GM12878 (cell line): ENCODE measurements at regions not wholly inside any gene's neighbourhood (a gene's known extent, or its start where the extent isn't known, plus 50 kb on each side); places are given as distances from the start of the nearest gene placed in this dataset.

Experiments used
- ATAC-seq: fragments of 200-7000 bp; cut with Tn5 transposase; 3 replicates; pipeline ENCODE4 v1.9.1; 2020; ENCODE audit warnings: mild to moderate bottlenecking, moderate library complexity
- BruUV-seq: library from RNA; stranded (reverse); fragments of 400-500 nt; replicated peaks from 2 replicates; lab custom pipeline; 2021; lab: Mats Ljungman, UMichigan
- CTCF ChIA-PET: fragments of 300-600 bp; sonication (Branson Sonifier 250); formaldehyde crosslinking; extraction: SDS; loops from one replicate; lab custom pipeline; 2021; ENCODE audit warnings: inconsistent platforms; lab: Yijun Ruan, JAX
- POLR2A ChIA-PET: fragments of 350-600 bp; formaldehyde crosslinking; extraction: SDS; loops from one replicate; lab custom pipeline; 2021; ENCODE audit warnings: inconsistent platforms; lab: Charles Lee
- RAD21 ChIA-PET: fragments of 300-600 bp; sonication (Branson Sonifier 250); formaldehyde crosslinking; loops from one replicate; lab custom pipeline; 2023; ENCODE audit warnings: antibody characterized with exemption; ENCODE audit not compliant: unreplicated experiment; lab: Charles Lee
- SMC1A ChIA-PET: fragments of 300-600 bp; sonication (Branson Sonifier 250); formaldehyde crosslinking; loops from one replicate; lab custom pipeline; 2023; ENCODE audit not compliant: unreplicated experiment, uncharacterized antibody; lab: Charles Lee
- DNase-seq: peaks from one replicate; pipeline ENCODE4 v3.0.0-alpha.2; 2011; ENCODE audit warnings: low read depth, low spot score
- FAIRE-seq: peaks from 3 replicates; lab custom pipeline; 2011; peaks lifted over from hg19 to GRCh38; lab: Jason Lieb, UNC
- H2AFZ ChIP-seq: 2 replicates; pipeline ENCODE4 v1.6.0; 2011; ENCODE audit warnings: low read depth, low read length, control low read depth; ENCODE audit not compliant: control insufficient read depth
- H3K27ac ChIP-seq: 2 replicates; pipeline ENCODE4 v1.5.1; 2011; ENCODE audit warnings: control low read depth; ENCODE audit not compliant: control insufficient read depth, insufficient read depth
- H3K27me3 ChIP-seq, 2 experiments: replicated peaks in 1 of 2; 2 replicates each; pipeline versions ENCODE4 v1.6.0 to v1.6.1; 2011; ENCODE audit warnings: low read length in 1 of 2; ENCODE audit not compliant: control insufficient read depth in 2 of 2, insufficient read depth in 2 of 2
- H3K36me3 ChIP-seq, 2 experiments: 2 replicates each; pipeline ENCODE4 v1.5.1; 2011; ENCODE audit warnings: low read length in 1 of 2; ENCODE audit not compliant: control insufficient read depth in 2 of 2, insufficient read depth in 2 of 2
- H3K4me1 ChIP-seq: 2 replicates; pipeline ENCODE4 v1.6.1; 2011; ENCODE audit warnings: mild to moderate bottlenecking, low read length, moderate library complexity, mixed read lengths; ENCODE audit not compliant: control insufficient read depth, insufficient read depth
- H3K4me2 ChIP-seq: 2 replicates; pipeline ENCODE4 v1.6.0; 2011; ENCODE audit warnings: control low read depth; ENCODE audit not compliant: control insufficient read depth, insufficient read depth
- H3K4me3 ChIP-seq: fragments of 200-600 bp; sonication (generic); 2 replicates; pipeline ENCODE4 v1.5.1; 2016
- H3K79me2 ChIP-seq: 2 replicates; pipeline ENCODE4 v1.6.0; 2011; ENCODE audit warnings: low read length; ENCODE audit not compliant: control insufficient read depth, insufficient read depth
- H3K9ac ChIP-seq: 2 replicates; pipeline ENCODE4 v1.8.0; 2011; ENCODE audit warnings: low read length, control low read depth, mixed read lengths; ENCODE audit not compliant: control insufficient read depth, insufficient read depth
- H3K9me3 ChIP-seq: replicated peaks from 3 replicates; pipeline ENCODE4 v1.5.1; 2011; ENCODE audit warnings: mild to moderate bottlenecking, low read length; ENCODE audit not compliant: control insufficient read depth, insufficient read depth
- H4K20me1 ChIP-seq: 2 replicates; pipeline ENCODE4 v1.6.0; 2011; ENCODE audit not compliant: control insufficient read depth, insufficient read depth
- BHLHE40 ChIP-seq, 2 experiments: fragments of 450-650 bp in 1 of 2; IDR thresholded peaks; 2 replicates each; pipeline ENCODE4 v1.6.1; 2011 to 2017; ENCODE audit warnings: low read depth in 2 of 2, borderline replicate concordance in 1 of 2, improper control_type of control experiment in 1 of 2, low read length in 1 of 2, mild to moderate bottlenecking in 1 of 2
- EGR1 ChIP-seq, 2 experiments: IDR thresholded peaks; 1 replicate in 1 of 2; 2 replicates in 1 of 2; pipeline ENCODE4 v1.6.1; 2011 to 2012; ENCODE audit warnings: low read depth in 2 of 2, low read length in 2 of 2, borderline replicate concordance in 1 of 2, mild to moderate bottlenecking in 1 of 2, moderate library complexity in 1 of 2
- ETV6 ChIP-seq, 2 experiments: fragments of 450-650 bp in 1 of 2; IDR thresholded peaks in 1 of 2; conservative IDR thresholded peaks in 1 of 2; 2 replicates each; pipeline ENCODE4 v1.6.1; 2014; ENCODE audit warnings: antibody characterized with exemption in 1 of 2, borderline replicate concordance in 1 of 2, low read depth in 1 of 2, mild to moderate bottlenecking in 1 of 2, moderate library complexity in 1 of 2
- HDAC6 ChIP-seq: fragments of 200-600 bp; sonication (generic); IDR thresholded peaks from one replicate; pipeline ENCODE4 v1.8.0; 2017; ENCODE audit warnings: antibody characterized with exemption; ENCODE audit not compliant: unreplicated experiment
- NFXL1 ChIP-seq: fragments of 450-650 bp; IDR thresholded peaks from 2 replicates; pipeline ENCODE4 v1.6.1; 2017; ENCODE audit warnings: antibody characterized with exemption, mild to moderate bottlenecking, borderline replicate concordance
- NR2F1 ChIP-seq: fragments of 450-650 bp; conservative IDR thresholded peaks from 2 replicates; pipeline ENCODE4 v1.6.1; 2017; ENCODE audit warnings: mild to moderate bottlenecking
- NRF1 ChIP-seq: conservative IDR thresholded peaks from 2 replicates; pipeline ENCODE4 v1.6.1; 2011; ENCODE audit warnings: mild to moderate bottlenecking, low read depth, low read length, improper control_type of control experiment
- RELA ChIP-seq: fragments of 450-650 bp; IDR thresholded peaks from 2 replicates; pipeline ENCODE4 v1.8.0; 2014; ENCODE audit warnings: borderline replicate concordance; ENCODE audit not compliant: partially characterized antibody
- SMC3 ChIP-seq: IDR thresholded peaks from 2 replicates; pipeline ENCODE4 v1.6.1; 2011; ENCODE audit warnings: low read length, improper control_type of control experiment, borderline replicate concordance
- SREBF1 ChIP-seq: IDR thresholded peaks from 2 replicates; pipeline ENCODE4 v1.6.1; 2012; ENCODE audit warnings: mild to moderate bottlenecking, low read length
- SUPT20H ChIP-seq: IDR thresholded peaks from 2 replicates; pipeline ENCODE4 v1.6.1; 2011; ENCODE audit warnings: low read depth, mild to moderate bottlenecking, low read length, moderate library complexity, borderline replicate concordance; ENCODE audit not compliant: control insufficient read depth
- ZNF217 ChIP-seq: fragments of 450-650 bp; IDR thresholded peaks from 2 replicates; pipeline ENCODE4 v1.6.1; 2017; ENCODE audit warnings: antibody characterized with exemption, mild to moderate bottlenecking
- WGBS: methylation state at CpG from one replicate; pipeline ENCODE4 v1.1.6; 2016; ENCODE audit warnings: low lambda C conversion rate; ENCODE audit not compliant: insufficient replicate concordance, insufficient coverage; ENCODE audit errors: missing lambda C conversion rate; 5-methylcytosine and 5-hydroxymethylcytosine counted together
- in situ Hi-C: fragments of 300-500 bp; cut with MboI; formaldehyde crosslinking; loops from 9 replicates; pipeline ENCODE4 v1.14.3; 2018; ENCODE audit warnings: mixed read lengths
- intact Hi-C: fragments of 100-400 bp; cut with micrococcal nuclease; formaldehyde crosslinking; loops from one replicate; pipeline ENCODE4 v1.14.2; 2022; ENCODE audit not compliant: unreplicated experiment
- TF ChIP-seq, protein P1 (sequence below): IDR thresholded peaks from 2 replicates; pipeline ENCODE4 v1.6.1; 2012; ENCODE audit warnings: mild to moderate bottlenecking, low read depth, low read length
- TF ChIP-seq, protein P2 (sequence below): fragments of 450-650 bp; IDR thresholded peaks from 2 replicates; pipeline ENCODE4 v1.6.1; 2017; ENCODE audit warnings: antibody characterized with exemption, mild to moderate bottlenecking, moderate library complexity
- TF ChIP-seq, protein P3 (sequence below): fragments of 450-650 bp; IDR thresholded peaks from 2 replicates; pipeline ENCODE4 v1.6.1; 2016; ENCODE audit warnings: mild to moderate bottlenecking

DNA sequence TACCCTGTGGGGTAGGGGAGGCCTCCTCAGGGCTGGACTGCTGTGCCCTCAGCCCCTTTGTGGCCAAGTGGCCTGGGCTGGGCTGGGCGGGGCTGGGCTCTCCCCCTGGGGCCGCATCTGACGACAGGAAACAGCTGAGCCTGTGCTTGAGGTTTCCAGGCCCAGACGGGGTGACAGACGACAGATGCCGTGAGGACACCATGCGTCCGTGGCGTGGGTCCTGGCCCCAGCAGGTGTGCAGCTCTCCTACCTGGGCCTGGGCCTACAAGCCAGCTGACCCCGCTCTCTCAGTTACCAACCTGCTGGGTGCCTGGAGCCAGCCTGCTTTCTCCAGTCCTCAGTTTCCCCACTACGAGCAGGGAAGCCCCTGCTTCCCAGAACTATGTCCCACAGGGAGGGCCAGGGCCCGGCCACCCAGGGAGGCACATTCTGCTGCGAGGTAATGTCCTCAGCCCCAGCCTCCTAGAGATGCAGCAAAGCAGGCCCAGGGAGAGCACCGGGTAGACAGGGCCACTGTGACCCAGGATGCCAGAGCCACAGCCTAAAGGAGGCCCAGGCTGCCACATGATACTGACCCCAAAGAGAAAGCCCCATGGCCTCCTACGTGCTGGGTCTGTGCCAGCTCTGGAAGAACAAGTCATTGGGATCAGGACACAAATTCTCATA lies 181.3 kb downstream of the IGLL1 start:
- H3K4me2 ChIP-seq = no peak overlapping the region
- SMC1A ChIA-PET = no interaction called here
- H3K4me3 ChIP-seq = no peak overlapping the region
- FAIRE-seq = no peak
- BruUV-seq = no TSS peak
- RAD21 ChIA-PET = no interaction called here
- H3K9ac ChIP-seq = no peak overlapping the region
- WGBS = 3% methylated on average over 12 of the region's 15 CpGs
- no peak for DNase-seq
- no peaks in the 10 kb centered on the region for H3K79me2 ChIP-seq
- H2AFZ ChIP-seq = no peak overlapping the region
- H3K9me3 ChIP-seq = no peaks in the 10 kb centered on the region
- no peaks in the 10 kb centered on the region for H3K4me1 ChIP-seq
- H3K27me3 ChIP-seq = no peaks in the 10 kb centered on the region
- intact Hi-C loops = no loop called here
- POLR2A ChIA-PET = interaction anchor here (0.5 kb wide), 1 partner anchor 22 kb away, joined by 5 read pairs; no protein-coding TSS in a partner anchor
- CTCF ChIA-PET = no interaction called here
- no peak overlapping the region for H3K27ac ChIP-seq
- H3K36me3 ChIP-seq = no peaks in the 10 kb centered on the region
- no peaks in the 10 kb centered on the region for H4K20me1 ChIP-seq
- in situ Hi-C loops = loop anchor here (25.0 kb wide), 1 partner anchor 587 kb away; no protein-coding TSS in a partner anchor
- ATAC-seq = no peak
- TF ChIP-seq SREBF1 (no peak), ZNF217 (no peak), BHLHE40 (IDR thresholded peaks at IDR 0.05; ENCODE audit: borderline replicate concordance in 1 of 2, low read depth in 2 of 2, low read length in 1 of 2) (no peak), EGR1 (IDR thresholded peaks at IDR 0.05; ENCODE audit: borderline replicate concordance in 1 of 2, low read depth in 2 of 2, low read length in 2 of 2) (no peak), NRF1 (no peak), ETV6 (conservative IDR thresholded peaks at IDR 0.05 in 1 of 2, IDR thresholded peaks at IDR 0.05 in 1 of 2; ENCODE audit: borderline replicate concordance in 1 of 2, low read depth in 1 of 2) (no peak), HDAC6 (no peak), NR2F1 (no peak), RELA (no peak), SMC3 (no peak), NFXL1 (no peak), SUPT20H (no peak)
- TF ChIP-seq, protein P1, sequence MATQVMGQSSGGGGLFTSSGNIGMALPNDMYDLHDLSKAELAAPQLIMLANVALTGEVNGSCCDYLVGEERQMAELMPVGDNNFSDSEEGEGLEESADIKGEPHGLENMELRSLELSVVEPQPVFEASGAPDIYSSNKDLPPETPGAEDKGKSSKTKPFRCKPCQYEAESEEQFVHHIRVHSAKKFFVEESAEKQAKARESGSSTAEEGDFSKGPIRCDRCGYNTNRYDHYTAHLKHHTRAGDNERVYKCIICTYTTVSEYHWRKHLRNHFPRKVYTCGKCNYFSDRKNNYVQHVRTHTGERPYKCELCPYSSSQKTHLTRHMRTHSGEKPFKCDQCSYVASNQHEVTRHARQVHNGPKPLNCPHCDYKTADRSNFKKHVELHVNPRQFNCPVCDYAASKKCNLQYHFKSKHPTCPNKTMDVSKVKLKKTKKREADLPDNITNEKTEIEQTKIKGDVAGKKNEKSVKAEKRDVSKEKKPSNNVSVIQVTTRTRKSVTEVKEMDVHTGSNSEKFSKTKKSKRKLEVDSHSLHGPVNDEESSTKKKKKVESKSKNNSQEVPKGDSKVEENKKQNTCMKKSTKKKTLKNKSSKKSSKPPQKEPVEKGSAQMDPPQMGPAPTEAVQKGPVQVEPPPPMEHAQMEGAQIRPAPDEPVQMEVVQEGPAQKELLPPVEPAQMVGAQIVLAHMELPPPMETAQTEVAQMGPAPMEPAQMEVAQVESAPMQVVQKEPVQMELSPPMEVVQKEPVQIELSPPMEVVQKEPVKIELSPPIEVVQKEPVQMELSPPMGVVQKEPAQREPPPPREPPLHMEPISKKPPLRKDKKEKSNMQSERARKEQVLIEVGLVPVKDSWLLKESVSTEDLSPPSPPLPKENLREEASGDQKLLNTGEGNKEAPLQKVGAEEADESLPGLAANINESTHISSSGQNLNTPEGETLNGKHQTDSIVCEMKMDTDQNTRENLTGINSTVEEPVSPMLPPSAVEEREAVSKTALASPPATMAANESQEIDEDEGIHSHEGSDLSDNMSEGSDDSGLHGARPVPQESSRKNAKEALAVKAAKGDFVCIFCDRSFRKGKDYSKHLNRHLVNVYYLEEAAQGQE = no peak
- TF ChIP-seq, protein P2, sequence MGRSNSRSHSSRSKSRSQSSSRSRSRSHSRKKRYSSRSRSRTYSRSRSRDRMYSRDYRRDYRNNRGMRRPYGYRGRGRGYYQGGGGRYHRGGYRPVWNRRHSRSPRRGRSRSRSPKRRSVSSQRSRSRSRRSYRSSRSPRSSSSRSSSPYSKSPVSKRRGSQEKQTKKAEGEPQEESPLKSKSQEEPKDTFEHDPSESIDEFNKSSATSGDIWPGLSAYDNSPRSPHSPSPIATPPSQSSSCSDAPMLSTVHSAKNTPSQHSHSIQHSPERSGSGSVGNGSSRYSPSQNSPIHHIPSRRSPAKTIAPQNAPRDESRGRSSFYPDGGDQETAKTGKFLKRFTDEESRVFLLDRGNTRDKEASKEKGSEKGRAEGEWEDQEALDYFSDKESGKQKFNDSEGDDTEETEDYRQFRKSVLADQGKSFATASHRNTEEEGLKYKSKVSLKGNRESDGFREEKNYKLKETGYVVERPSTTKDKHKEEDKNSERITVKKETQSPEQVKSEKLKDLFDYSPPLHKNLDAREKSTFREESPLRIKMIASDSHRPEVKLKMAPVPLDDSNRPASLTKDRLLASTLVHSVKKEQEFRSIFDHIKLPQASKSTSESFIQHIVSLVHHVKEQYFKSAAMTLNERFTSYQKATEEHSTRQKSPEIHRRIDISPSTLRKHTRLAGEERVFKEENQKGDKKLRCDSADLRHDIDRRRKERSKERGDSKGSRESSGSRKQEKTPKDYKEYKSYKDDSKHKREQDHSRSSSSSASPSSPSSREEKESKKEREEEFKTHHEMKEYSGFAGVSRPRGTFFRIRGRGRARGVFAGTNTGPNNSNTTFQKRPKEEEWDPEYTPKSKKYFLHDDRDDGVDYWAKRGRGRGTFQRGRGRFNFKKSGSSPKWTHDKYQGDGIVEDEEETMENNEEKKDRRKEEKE = no peak
- TF ChIP-seq, protein P3, sequence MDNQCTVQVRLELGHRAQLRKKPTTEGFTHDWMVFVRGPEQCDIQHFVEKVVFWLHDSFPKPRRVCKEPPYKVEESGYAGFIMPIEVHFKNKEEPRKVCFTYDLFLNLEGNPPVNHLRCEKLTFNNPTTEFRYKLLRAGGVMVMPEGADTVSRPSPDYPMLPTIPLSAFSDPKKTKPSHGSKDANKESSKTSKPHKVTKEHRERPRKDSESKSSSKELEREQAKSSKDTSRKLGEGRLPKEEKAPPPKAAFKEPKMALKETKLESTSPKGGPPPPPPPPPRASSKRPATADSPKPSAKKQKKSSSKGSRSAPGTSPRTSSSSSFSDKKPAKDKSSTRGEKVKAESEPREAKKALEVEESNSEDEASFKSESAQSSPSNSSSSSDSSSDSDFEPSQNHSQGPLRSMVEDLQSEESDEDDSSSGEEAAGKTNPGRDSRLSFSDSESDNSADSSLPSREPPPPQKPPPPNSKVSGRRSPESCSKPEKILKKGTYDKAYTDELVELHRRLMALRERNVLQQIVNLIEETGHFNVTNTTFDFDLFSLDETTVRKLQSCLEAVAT = no peak
